ENCODE measurements at regions not wholly inside any gene's neighbourhood (a gene's known extent, or its start where the extent isn't known, plus 50 kb on each side); places are given as distances from the start of the nearest gene placed in this dataset.

- TF ChIP-seq CTCF (IDR thresholded peaks at IDR 0.05; ENCODE audit: low read depth, low read length): no peak
Observed at GRCh38 chr9:73042155-73042554, 89.3 kb upstream of the ALDH1A1 start.

GRCh38 chr9:73039271-73040263, 86.7 kb upstream of the ALDH1A1 start:
- no peak for DNase-seq
- no peak for TF ChIP-seq CTCF (IDR thresholded peaks at IDR 0.05; ENCODE audit: low read depth, low read length)
- Histone ChIP-seq H3K27ac (no peak overlapping the region), H3K36me3 (no peaks in the 10 kb centered on the region), H3K27me3 (ENCODE audit: insufficient read depth, low read depth, severe bottlenecking) (no peaks in the 10 kb centered on the region), H3K9me3 (ENCODE audit: severe bottlenecking) (no peaks in the 10 kb centered on the region), H3K4me3 (ENCODE audit: low read depth, low read length) (no peak overlapping the region)

More at GRCh38 chr9:73042155-73042554, 89.3 kb upstream of the ALDH1A1 start:
- DNase-seq: no peak
- H3K4me3 ChIP-seq (ENCODE audit: low read depth, low read length): no peak overlapping the region
- H3K36me3 ChIP-seq: no peaks in the 10 kb centered on the region
- no peaks in the 10 kb centered on the region for H3K9me3 ChIP-seq (ENCODE audit: severe bottlenecking)
- H3K27me3 ChIP-seq (ENCODE audit: insufficient read depth, low read depth, severe bottlenecking): no peaks in the 10 kb centered on the region
- no peak overlapping the region for H3K27ac ChIP-seq

GRCh38 chr9:73038613-73039012, 85.8 kb upstream of the ALDH1A1 start:
- Histone ChIP-seq H3K27me3 (ENCODE audit: insufficient read depth, low read depth, severe bottlenecking) (no peaks in the 10 kb centered on the region), H3K27ac (no peak overlapping the region), H3K4me3 (ENCODE audit: low read depth, low read length) (no peak overlapping the region), H3K36me3 (no peaks in the 10 kb centered on the region), H3K9me3 (ENCODE audit: severe bottlenecking) (no peaks in the 10 kb centered on the region)
- TF ChIP-seq CTCF (IDR thresholded peaks at IDR 0.05; ENCODE audit: low read depth, low read length): no peak
- no peak for DNase-seq

- Histone ChIP-seq H3K27ac (no peak overlapping the region), H3K4me3 (ENCODE audit: low read depth, low read length) (no peak overlapping the region), H3K9me3 (ENCODE audit: severe bottlenecking) (no peaks in the 10 kb centered on the region), H3K36me3 (no peaks in the 10 kb centered on the region), H3K27me3 (ENCODE audit: insufficient read depth, low read depth, severe bottlenecking) (no peaks in the 10 kb centered on the region)
- TF ChIP-seq CTCF (IDR thresholded peaks at IDR 0.05; ENCODE audit: low read depth, low read length): no peak
- DNase-seq: no peak
Observed at GRCh38 chr9:73038089-73038509, 85.2 kb upstream of the ALDH1A1 start.

- H3K36me3 ChIP-seq: no peaks in the 10 kb centered on the region
- no peak overlapping the region for H3K27ac ChIP-seq
- no peak for DNase-seq
- no peak for TF ChIP-seq CTCF (IDR thresholded peaks at IDR 0.05; ENCODE audit: low read depth, low read length)
- H3K27me3 ChIP-seq (ENCODE audit: insufficient read depth, low read depth, severe bottlenecking): no peaks in the 10 kb centered on the region
- no peak overlapping the region for H3K4me3 ChIP-seq (ENCODE audit: low read depth, low read length)
- no peaks in the 10 kb centered on the region for H3K9me3 ChIP-seq (ENCODE audit: severe bottlenecking)
Observed at GRCh38 chr9:73037613-73038012, 84.8 kb upstream of the ALDH1A1 start.
